ENCODE measurements at regions not wholly inside any gene's neighbourhood (a gene's known extent, or its start where the extent isn't known, plus 50 kb on each side); places are given as distances from the start of the nearest gene placed in this dataset.

DNA sequence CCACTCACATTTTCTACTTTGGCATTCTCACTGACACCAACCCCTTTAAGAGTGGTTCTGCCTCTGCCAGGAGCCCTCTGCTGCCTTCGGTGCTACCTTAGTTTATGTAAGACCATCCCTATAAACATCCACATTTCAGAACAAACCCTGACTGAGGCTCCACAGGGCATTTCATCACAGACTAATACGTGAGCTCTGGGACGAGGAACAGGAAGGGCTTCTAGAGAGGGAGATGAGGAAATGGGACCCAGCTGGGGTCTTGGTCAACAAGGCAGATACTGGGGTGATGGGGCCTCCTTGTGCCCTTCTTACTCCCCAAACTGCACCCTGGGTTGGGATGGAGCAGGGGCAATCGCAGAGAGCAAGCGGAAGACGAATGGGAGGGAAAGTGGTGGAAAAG is 86.5 kb upstream of the FYN start:
- DNase-seq = no peak

DNA sequence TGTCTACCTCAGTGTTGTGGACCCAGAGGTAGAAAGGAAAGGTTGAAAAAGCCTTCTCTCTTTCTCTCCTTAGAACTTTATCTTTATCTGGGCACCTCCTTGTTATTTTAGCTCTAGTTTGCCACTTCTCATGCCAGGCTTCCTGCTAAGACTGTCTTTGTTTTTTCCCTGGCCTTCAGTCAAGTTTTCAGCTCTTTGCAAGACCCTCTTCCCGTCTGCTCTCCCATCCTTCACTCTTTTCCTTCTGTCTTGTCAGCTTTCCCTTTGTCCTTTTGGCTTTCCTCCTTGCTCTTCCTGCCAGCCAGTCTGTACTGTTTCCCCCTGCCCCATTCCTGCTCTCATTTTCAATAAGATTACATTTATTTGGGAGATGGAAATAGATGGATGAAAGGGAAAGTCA is 86.8 kb upstream of the CCN6 start:
- no peak for DNase-seq

DNA sequence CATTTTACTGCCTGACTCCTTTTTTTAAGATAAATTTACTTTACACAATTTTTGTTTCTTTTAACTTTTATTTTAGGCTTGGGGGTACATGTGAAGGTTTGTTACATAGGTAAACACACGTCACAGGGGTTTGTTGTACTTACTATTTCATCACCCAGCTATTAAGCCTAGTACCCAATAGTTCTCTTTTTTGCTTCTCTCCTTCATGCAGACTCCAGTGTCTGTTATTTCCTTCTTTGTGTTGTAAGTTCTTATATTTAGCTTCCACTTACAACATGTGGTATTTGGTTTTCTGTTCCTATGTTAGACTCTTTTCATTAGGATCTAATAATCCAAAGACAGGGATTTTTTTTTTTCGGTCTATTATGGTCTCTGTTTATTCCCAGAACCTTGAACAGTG is 83.5 kb upstream of the CCN6 start:
- no peak for DNase-seq

DNA sequence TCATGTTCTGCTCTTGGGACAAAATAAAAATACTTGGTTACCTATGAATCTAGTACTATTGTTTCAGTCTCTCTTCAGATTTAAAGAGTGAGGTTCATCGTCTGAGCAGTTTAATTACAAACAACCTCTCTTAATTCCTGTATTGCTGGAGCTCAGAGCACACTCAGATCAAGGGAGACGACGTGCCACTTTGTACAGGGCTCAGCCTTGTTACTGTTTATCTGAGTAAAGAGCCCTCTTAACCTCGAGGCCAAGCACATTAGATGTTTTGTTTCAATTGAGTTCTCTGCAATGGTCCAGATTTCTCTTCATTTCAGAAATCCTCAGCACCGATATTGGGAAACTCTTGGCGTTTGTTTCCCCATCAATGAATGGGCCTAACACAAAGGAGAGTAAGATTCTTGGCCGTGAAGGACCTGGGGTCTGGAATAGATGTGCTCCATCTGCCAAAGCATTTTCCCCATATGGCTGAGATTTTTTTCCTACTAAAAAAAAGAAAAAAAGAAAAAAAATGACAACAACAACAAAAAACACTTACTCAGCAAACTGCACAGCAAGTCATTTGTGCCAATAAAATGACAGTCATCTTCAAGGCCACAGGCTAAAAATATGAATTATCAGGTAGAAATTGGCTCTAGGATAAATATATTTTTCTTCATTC is 82.6 kb upstream of the CCN6 start:
- no peak for DNase-seq

DNA sequence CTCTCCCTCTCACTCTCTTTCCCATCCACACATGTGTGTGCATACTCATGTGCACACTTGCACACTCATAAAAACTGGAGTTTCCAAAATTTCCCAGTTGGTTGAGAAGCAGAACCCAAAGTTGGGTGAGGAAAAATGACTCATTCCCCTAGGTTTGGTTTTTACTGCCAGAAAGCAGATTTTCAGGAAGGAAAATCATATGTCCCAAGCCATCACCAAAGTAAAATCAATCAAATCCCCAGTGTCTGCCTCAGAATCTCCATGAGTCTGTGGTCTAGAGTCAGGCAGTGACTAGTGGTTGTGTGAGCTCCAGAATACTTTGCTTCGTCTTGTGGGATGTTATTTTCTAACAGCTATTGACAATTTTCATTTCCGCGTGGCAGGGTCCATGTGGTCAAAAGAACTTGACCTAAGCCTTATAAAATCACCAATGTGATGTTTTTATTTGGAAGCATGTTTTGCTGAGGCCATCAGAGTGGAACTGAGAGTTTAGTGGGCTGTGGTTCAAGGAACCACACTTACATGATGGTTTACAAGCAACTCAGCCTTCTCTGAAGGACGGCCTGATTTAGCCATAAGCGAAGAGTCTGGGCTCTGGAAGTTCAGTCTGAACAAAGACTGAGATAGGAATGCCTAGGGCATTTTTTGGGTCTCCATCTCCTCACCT is 81.9 kb upstream of the CCN6 start:
- DNase-seq = no peak

DNA sequence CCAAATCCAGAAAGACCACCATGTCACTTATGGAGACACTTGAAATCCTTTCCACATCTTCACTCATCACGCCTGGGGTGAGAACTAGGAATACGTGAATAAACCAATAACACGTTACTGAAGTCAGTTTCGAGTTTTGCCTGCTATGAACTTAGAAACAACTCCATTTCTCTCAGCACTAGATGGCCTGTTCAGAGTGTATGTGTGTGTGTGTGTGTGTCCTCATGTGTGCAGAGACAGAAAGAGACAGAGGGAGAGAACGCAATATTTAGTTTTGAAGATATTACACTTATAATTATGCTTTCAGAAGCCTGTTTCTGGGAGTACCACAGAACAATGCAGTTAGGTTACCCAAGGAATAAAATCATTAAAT is 81.2 kb upstream of the CCN6 start:
- DNase-seq = no peak

DNA sequence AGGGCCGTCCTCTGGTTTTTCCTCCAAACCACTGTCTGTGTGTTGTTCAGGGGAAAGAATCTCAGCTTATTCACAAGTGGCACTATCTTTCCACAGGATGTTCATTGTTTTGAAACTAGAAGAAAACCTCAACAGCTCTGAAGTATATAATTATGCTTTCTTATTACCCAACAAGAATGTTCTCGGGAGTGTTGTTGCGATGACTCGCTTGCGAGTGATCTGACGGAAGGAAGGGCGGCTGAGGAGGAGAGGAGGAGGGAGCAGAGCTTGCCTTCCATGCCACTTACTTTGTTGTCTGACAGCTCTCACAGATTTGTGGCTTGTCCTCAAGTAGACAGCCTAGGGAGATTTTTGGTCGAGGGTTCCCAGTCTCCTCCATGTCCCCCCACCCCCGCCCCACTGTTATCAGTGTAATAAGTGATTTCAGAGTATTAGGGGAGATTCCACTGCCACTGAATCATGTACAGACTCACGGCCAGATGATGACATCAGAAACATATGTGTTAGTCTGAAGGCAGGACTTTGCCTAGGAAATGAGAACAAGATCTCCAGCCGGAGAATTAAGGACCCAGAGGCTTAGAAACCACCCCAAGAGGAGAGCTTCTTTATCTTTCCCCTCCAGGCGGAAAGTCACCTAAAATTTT is 80.7 kb upstream of the CCN6 start:
- DNase-seq = peak; percentile 65 to 77

DNA sequence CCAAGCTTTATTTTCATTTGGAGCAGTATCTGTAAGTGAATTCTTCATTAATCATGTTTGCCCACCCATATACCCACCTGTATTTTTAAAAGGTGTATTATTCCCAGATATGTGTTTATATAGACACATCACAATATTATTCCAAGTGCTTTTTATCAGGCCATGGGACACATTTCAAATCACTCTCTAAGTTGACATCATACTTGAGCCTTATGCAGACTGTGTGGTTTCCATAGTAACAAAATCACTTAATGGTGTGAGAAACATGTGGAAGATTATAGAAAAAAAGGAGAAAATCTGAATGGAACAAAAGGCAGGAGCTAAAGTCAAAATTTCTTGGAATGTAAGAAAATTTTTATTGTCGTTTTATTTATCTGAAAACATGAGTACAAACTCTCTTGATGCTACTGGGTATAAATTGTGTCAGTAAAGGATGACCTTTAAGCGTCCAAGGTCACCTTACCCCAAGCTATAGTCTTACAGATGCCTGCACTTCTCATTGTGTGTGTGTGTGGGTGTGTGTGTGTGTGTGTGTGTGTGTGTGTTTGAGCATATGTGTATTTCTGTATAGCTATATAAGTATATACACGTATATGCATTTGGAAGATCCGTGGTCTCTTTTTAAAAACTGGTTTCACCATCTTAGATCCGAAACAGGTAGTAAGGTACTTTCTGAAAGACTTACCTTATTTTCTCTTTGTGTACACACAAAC is 79.8 kb upstream of the CCN6 start:
- peak in 1 of 2 donors; percentile 12 for DNase-seq

DNA sequence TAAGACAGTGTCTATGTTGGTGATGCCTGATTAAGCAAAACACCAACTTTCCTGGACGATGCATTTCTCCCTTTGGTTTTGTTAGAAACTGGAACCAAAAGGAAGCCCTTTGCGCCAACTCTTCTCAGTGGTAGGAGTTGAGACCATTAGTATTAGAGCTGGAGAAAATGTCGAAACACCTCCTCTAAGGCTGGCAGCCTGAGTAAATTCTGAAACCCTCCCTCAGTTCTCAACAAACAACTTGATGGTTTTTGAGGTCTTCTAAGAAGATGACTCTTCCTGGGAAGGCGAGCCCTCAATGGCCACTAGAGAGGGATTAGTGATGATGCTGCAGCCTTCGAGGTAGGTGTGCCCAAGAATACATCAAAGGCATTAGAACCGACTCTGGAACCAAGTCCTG is 78.4 kb upstream of the CCN6 start:
- no peak for DNase-seq

DNA sequence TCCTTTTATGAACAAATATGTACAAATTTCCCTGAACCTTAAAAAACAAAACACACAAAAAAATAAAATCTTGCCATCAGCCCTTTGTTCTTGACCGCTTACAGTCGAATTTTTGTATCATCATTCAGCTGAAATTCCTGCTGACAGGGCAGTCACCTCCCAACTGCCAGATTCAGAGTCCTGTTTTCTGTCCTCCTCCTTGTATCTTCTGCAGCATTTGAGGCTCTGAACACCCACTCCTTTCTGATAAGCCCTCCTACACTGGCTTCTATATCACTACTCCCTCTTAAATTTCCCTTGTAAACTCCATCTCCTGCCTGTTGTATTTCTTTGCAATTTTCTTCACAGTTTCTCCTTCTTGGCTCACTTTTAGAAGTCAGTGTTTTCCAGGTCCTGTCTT is 77.8 kb upstream of the CCN6 start:
- DNase-seq = no peak

DNA sequence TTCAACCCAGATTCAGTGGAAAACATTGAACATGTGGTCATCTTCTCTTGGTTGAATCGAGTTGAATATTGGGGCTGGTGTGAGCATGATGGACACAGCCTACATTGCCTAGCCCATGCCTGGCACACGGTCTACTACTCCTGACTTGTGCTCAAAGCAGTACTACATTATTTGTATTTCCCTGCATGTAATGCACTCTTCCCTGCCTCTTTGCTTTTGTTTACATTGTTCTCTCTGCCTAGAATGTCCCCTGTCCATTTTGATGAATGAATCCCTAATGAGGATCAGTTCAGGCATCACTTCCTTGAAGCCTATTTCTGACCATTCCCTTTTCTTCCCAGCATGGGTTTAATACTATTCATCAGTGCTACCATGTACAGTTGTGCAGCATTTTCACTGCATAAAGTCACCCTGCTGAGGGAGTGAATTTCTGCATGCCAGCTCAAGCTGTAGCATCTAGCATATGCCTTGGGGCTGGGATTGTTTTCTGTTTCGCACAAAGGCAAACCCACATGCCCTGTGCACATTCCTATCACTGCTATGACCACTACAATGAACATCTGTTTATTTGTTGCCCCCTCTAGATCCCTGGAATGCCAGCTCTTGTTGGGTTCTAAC is 75.3 kb upstream of the CCN6 start:
- DNase-seq = no peak

DNA sequence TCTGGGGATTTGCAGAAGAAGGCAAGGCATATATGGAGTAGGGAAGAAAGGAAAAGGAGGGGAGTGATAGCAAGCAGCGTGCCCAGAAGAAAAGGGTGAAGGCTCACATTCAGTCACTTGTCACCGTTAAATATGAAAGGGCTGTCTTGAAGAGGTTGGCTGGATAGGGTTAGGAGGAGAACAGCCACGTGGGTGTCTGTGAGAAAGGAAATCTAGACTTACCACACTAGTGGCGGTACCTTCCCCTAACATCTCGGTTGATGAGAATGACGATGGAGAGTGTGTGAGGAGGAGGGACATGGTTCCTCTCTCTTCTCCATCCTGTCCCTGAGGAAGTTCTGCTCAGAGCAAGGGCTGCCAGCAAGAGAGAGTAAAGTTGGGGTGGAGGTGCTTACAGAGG is 74.3 kb upstream of the CCN6 start:
- DNase-seq = no peak

DNA sequence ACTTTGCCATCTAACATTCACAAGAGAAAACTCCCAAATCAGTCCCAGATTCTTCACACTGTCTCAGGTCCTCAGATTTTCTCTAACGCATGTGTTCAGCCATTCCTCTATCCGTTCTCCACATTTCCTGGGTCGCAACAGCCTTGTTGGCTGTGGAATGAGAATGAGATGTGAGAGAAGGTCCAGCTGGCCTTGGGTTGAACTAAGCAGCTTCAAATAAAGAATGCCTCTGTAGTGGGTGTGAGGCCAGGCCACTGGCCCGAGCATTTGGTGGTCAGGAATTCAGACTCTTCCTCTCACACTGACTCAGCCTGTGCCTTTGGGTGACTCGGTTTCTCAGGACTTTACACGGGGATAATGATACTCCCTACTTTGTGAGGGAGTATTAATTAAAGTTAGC is 73.8 kb upstream of the CCN6 start:
- no peak for DNase-seq

DNA sequence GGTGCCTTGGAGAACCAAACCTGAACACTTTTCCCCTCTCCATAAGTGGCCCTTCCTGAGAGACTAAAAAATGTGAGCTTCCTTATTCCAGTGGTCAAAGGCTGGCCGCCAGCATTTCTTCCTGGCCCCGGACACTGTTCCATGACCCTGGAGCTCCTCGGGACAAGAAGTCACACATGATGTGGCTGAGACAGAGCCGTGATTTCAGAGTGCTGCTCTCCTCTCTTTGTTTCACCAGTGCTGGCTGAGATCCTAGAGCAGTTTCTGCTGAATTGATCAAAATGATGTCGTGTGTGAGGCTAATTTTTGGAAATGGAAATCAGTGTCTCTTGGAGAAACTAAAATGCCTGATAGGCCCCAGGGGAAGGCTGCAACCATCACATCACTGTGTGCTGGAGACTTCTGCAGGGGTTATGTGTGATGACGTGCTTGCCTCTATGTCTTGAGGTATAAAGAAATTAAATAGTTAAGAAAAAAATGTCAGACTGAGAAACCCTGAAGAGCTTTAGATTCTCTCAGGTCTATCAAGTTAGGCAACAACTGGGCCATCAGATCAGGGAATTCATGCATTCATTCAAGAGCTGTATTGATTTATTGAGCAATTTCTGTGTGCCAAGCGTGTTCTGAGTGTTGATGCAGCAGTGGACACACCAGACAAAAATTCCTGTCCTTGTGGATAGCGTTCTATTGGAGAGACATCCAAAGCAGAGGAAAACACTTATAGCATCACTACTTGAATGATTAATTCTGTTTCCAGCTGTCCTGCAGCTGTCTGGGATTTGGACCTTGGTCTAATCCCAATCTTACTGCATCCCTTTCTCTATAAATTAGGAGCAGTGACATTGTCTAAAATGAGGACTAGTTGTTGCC is 72.7 kb upstream of the CCN6 start:
- no peak for DNase-seq

DNA sequence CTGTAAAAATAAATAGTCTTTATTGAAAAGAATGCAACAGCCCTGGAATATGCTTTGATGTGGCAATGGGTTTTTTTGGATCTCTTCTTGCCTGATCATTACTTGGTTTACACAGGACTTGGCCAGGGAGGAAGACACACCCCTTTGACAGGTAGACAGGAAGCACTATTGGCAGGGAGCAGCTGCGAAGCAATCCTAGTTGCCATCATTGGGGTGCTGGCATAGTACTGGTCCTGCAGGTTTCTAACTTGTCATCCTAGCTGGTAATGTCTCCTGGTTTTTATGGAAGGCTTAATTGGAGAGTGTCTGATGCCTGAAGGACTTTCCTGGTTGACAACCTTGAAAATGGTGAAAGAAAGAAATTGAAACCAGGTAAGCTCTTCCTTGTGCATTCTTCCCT is 71.2 kb upstream of the CCN6 start:
- no peak for DNase-seq

DNA sequence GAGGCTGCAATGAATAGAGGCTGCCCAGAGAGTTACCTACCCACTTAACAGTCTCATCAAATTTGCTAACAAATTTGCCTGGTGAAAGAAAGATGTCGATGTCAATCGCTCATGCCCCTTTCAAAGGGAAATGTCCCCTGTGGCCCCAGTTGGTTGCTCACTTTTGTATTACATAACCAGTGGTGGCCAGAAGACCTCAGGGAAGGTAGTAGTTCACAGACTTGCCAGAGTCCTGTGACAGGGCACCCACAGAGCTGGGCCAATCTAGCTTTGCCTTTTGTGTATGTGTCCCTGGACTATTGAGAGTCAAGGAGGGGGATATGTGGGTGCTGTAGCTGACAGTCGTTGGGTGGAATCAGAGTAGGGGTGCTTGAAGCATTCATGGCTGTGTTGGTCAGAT is 70.7 kb upstream of the CCN6 start:
- DNase-seq = no peak

DNA sequence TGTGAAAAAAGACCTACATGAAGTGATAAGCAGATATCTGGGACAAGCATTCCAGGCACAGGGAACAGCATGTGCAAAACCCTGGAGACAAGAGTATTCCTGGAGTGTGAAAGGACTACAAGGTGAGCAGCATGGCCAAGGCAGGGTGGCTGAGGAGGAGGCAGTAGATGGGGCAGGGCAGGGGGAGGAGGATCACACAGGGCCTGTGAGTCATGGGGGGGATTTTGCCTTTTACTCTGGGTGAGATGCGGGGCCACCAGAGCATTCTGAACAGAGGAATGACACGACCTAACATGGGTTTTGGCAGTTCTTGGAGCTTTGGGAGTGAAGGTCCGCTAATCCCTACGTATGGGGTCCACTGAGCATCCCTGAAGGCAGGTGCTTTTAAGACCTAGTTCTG is 69.8 kb upstream of the CCN6 start:
- DNase-seq = no peak

DNA sequence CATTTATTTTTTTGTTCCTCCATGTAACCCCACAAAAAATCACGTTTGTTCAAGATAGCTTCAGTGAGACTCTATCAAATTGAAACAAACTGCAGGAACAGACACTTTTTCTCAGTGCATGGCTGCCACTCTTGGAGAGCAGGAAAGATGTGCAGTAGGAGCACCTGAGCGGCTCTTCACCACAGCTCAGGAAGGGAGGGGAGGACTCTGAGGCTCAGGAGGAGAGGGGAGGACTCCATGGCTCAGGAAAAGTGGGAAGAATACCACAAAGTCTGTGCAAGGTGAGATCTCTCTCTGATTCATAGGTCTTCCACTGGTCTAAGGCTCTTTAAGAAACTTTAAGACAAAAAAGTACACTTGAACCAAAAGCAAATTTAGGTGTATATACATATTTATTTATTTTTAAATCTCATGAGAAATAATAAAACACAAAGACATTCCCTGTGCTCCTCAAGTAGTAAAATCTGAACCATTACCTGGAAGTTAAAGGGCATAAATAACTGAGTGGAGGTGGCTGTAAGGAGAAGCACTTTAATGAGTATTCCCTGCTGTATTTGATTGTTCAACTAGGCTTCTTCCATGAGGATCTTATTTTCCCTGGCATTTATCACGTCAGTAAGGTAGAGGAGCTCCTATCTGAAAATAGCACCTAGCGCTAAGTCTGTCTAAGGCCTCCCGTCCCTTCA is 69.2 kb upstream of the CCN6 start:
- DNase-seq = no peak

DNA sequence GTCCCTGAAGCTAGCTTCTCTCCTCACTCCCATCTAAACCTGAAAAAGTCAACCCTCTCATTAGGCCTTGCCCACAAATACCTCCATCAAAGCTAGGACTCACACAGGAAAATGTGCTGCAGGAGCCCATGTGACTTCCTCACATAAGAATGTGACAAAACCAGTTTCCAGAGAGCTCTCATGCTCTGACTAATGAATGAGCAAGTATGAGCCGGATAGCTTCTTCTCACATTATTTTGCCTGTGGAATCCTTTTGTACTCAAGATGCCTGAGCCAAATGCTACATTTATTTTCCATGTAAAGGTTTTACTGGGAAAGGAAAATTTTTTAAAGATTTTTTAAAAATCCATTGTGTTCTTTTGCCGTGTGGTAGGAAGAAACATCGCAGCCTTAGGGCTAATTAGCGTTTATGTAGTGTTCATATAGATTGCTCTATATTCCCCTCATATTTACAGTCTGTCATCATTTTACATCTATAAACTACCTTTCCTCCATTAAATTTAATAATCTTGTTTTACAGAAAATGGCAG is 68.6 kb upstream of the CCN6 start:
- DNase-seq = peak; percentile 20 to 46

DNA sequence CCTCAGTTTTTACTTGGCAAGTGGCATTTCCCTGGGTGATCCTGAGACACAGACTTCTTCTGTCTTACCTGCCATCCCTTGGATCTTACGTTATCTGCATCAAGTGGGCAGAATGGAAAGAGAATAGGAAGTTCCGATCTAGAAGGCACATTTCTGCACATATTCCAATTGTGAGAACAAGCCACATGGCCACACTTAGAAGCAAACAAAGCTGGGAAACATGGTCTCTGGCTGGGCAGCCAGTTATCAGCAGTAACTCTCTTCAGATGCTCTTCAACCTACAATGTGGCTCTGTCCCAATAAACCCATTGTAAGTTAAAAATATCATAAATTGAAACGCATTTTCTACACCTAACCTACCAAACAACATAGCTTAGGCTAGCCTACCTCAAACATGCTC is 67.3 kb upstream of the CCN6 start:
- DNase-seq = no peak

DNA sequence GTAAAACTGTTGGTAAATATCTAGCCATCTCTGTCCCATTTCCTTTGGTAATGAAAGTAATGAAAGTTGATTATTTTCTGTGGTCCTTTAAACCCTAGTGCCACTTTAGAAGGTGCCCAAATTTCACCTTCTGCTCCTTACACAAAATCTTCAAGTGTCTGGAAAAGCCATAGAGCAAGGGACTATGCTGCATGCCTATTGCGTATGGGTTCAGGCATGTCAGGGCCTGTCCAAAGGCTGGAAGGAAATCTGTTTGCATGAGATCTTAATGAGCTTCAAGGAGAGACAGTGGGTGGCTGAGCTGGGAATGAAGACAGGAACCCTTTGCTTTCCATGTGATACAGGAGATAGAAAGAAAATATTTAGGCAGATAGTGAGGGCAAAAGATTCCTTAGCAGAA is 66.6 kb upstream of the CCN6 start:
- no peak for DNase-seq

DNA sequence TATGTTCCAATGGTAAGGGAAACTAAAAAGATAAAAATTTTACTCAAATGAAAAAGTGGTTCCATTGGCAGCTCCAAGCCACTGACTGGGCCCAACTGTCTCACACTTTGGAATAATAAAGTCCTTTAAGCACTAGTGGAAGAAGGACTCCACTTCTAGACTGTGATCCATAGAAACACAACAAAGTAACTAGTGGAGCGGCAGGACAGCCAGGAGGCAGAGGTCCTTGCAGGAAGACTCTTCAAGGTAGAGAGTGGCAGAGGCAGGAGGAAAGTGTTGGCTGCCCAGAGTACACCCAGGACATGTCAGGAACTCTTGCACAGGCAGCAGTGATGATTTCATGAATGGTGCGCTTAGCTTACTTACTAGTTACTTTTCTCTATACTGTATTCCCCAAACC is 65.0 kb upstream of the CCN6 start:
- DNase-seq = no peak

All from CD4-positive, alpha-beta T cell treated with Interleukin-1 beta for 1 hour (primary cell).